SK-N-SH (cell line): ENCODE measurements at regions not wholly inside any gene's neighbourhood (a gene's known extent, or its start where the extent isn't known, plus 50 kb on each side); places are given as distances from the start of the nearest gene placed in this dataset.

ENCODE experiments used
- CTCF ChIA-PET: fragments of 300-600, 350-600 bp; formaldehyde crosslinking; extraction: SDS; loops from one replicate; lab custom pipeline; 2021; lab: Yijun Ruan, JAX
- POLR2A ChIA-PET: fragments of 350-600 bp; sonication (Branson Sonifier 250); formaldehyde crosslinking; extraction: SDS; loops from one replicate; lab custom pipeline; 2020; ENCODE audit warnings: antibody characterized with exemption, inconsistent platforms; lab: Yijun Ruan, JAX
- DNase-seq: peaks from one replicate; pipeline ENCODE4 v3.0.0; 2012
- H2AFZ ChIP-seq: fragments of 200-600 bp; sonication (generic); 2 replicates; pipeline ENCODE4 v1.8.1; 2016; ENCODE audit warnings: antibody characterized with exemption, mild to moderate bottlenecking, low read depth
- H3F3A ChIP-seq: fragments of 200-600 bp; sonication (generic); replicated peaks from 2 replicates; pipeline ENCODE3; 2016; ENCODE audit warnings: antibody characterized with exemption, mild to moderate bottlenecking; ENCODE audit not compliant: insufficient read depth
- H3K27ac ChIP-seq, 2 experiments: fragments of 200-500 bp in 1 of 2; fragments of 200-600 bp in 1 of 2; sonication (Bioruptor generic) in 1 of 2; sonication (generic), shearing (Covaris generic) in 1 of 2; 2 replicates each; pipeline versions ENCODE4 v1.5.1 to v1.6.1; 2014 to 2016; ENCODE audit warnings: low read depth in 2 of 2, inconsistent platforms in 1 of 2, low read length in 1 of 2, mild to moderate bottlenecking in 1 of 2, mixed read lengths in 1 of 2
- H3K27me3 ChIP-seq: fragments of 200-600 bp; sonication (generic), shearing (Covaris generic); 2 replicates; pipeline ENCODE4 v1.6.1; 2016; ENCODE audit warnings: mixed run types; ENCODE audit not compliant: insufficient read depth
- H3K36me3 ChIP-seq, 2 experiments: fragments of 200-500 bp in 1 of 2; fragments of 200-600 bp in 1 of 2; sonication (Bioruptor generic) in 1 of 2; sonication (generic) in 1 of 2; replicated peaks in 1 of 2; 2 replicates each; pipeline versions ENCODE3 to v1.5.1; 2014 to 2016; ENCODE audit warnings: low read length in 1 of 2, mild to moderate bottlenecking in 1 of 2; ENCODE audit not compliant: insufficient read depth in 2 of 2, control insufficient read depth in 1 of 2
- H3K4me1 ChIP-seq, 2 experiments: fragments of 200-500 bp in 1 of 2; fragments of 200-600 bp in 1 of 2; sonication (Bioruptor generic) in 1 of 2; sonication (generic), shearing (Covaris generic) in 1 of 2; 2 replicates each; pipeline versions ENCODE4 v1.5.1 to v1.6.1; 2014 to 2016; ENCODE audit warnings: low read depth in 1 of 2, low read length in 1 of 2, mixed run types in 1 of 2; ENCODE audit not compliant: insufficient read depth in 2 of 2, control insufficient read depth in 1 of 2
- H3K4me2 ChIP-seq: fragments of 200-600 bp; sonication (generic), shearing (Covaris generic); 2 replicates; pipeline ENCODE4 v1.6.1; 2017; ENCODE audit warnings: mixed run types
- H3K4me3 ChIP-seq, 2 experiments: fragments of 200-500 bp in 1 of 2; fragments of 200-600 bp in 1 of 2; sonication (Bioruptor generic) in 1 of 2; sonication (generic), shearing (Covaris generic) in 1 of 2; 2 replicates each; pipeline versions ENCODE4 v1.5.1 to v1.8.1; 2014 to 2016; ENCODE audit warnings: low read depth in 2 of 2, inconsistent platforms in 1 of 2, low read length in 1 of 2, mild to moderate bottlenecking in 1 of 2, mixed read lengths in 1 of 2, moderate library complexity in 1 of 2
- H3K79me2 ChIP-seq: fragments of 200-600 bp; sonication (generic); 2 replicates; pipeline ENCODE4 v1.8.1; 2017; ENCODE audit warnings: mild to moderate bottlenecking; ENCODE audit not compliant: insufficient read depth
- H3K9ac ChIP-seq: fragments of 200-600 bp; sonication (generic); 2 replicates; pipeline ENCODE4 v1.6.1; 2017; ENCODE audit warnings: mixed run types
- H3K9me2 ChIP-seq: fragments of 200-600 bp; sonication (generic); 2 replicates; pipeline ENCODE4 v1.6.1; 2017; ENCODE audit warnings: mixed run types
- H3K9me3 ChIP-seq: fragments of 200-600 bp; sonication (generic); 2 replicates; pipeline ENCODE4 v1.6.1; 2017; ENCODE audit warnings: mixed run types, mild to moderate bottlenecking, moderate library complexity
- H4K20me1 ChIP-seq: fragments of 200-600 bp; sonication (generic); 2 replicates; pipeline ENCODE4 v1.6.1; 2017; ENCODE audit warnings: mild to moderate bottlenecking, mixed run types; ENCODE audit not compliant: insufficient read depth
- CHD2 ChIP-seq: fragments of 150-350 bp; IDR thresholded peaks from 2 replicates; pipeline ENCODE4 v1.6.1; 2018; ENCODE audit warnings: low read length; ENCODE audit not compliant: partially characterized antibody
- EP300 ChIP-seq, 2 experiments: IDR thresholded peaks; 2 replicates each; pipeline versions ENCODE4 v1.4.0 to v1.6.1; 2012; ENCODE audit warnings: borderline replicate concordance in 1 of 2, low read depth in 1 of 2, low read length in 1 of 2
- EZH2phosphoT487 ChIP-seq: fragments of 200-600 bp; sonication (generic); IDR thresholded peaks from 2 replicates; pipeline ENCODE4 v1.6.1; 2017; ENCODE audit warnings: low read depth, mixed run types, mild to moderate bottlenecking, antibody characterized with exemption, moderate library complexity, borderline replicate concordance
- FOXM1 ChIP-seq: IDR thresholded peaks from 2 replicates; pipeline ENCODE4 v1.4.0; 2012; ENCODE audit warnings: low read depth, mild to moderate bottlenecking
- GABPA ChIP-seq: IDR thresholded peaks from 2 replicates; pipeline ENCODE4 v1.4.0; 2012; ENCODE audit warnings: low read depth, mild to moderate bottlenecking
- JUND ChIP-seq: IDR thresholded peaks from 2 replicates; pipeline ENCODE4 v1.4.0; 2012
- MAX ChIP-seq: IDR thresholded peaks from 2 replicates; pipeline ENCODE4 v1.4.0; 2012; ENCODE audit warnings: low read depth
- NRF1 ChIP-seq: IDR thresholded peaks from 2 replicates; pipeline ENCODE4 v1.6.1; 2012; ENCODE audit warnings: low read depth, mild to moderate bottlenecking, low read length
- RAD21 ChIP-seq: IDR thresholded peaks from 2 replicates; pipeline ENCODE4 v1.6.1; 2012; ENCODE audit warnings: mild to moderate bottlenecking, low read length
- RCOR1 ChIP-seq: fragments of 150-350 bp; IDR thresholded peaks from 2 replicates; pipeline ENCODE4 v1.6.1; 2017; ENCODE audit warnings: antibody characterized with exemption, low read length
- RFX5 ChIP-seq: IDR thresholded peaks from 2 replicates; pipeline ENCODE4 v1.6.1; 2012; ENCODE audit warnings: mild to moderate bottlenecking, improper control_type of control experiment, low read length
- SIN3A ChIP-seq: IDR thresholded peaks from 2 replicates; pipeline ENCODE4 v1.6.1; 2012; ENCODE audit warnings: low read depth, mild to moderate bottlenecking, low read length, moderate library complexity, borderline replicate concordance
- SMC3 ChIP-seq: IDR thresholded peaks from 2 replicates; pipeline ENCODE4 v1.6.1; 2012; ENCODE audit warnings: low read depth, low read length, improper control_type of control experiment
- TAF1 ChIP-seq: IDR thresholded peaks from 2 replicates; pipeline ENCODE4 v1.6.1; 2012; ENCODE audit warnings: low read depth, mild to moderate bottlenecking, low read length, moderate library complexity, borderline replicate concordance
- USF1 ChIP-seq: IDR thresholded peaks from 2 replicates; pipeline ENCODE4 v1.4.0; 2012; ENCODE audit warnings: low read depth, borderline replicate concordance
- USF2 ChIP-seq: fragments of 150-350 bp; IDR thresholded peaks from 2 replicates; pipeline ENCODE4 v1.6.1; 2017; ENCODE audit warnings: antibody characterized with exemption, low read length, low read depth, borderline replicate concordance
- YY1 ChIP-seq: IDR thresholded peaks from 2 replicates; pipeline ENCODE4 v1.4.0; 2012; ENCODE audit warnings: low read depth, mild to moderate bottlenecking
- WGBS: methylation state at CpG from one replicate; pipeline ENCODE4 v1.1.6; 2017; ENCODE audit warnings: low lambda C conversion rate; 5-methylcytosine and 5-hydroxymethylcytosine counted together

- no peaks in the 10 kb centered on the region for H3F3A ChIP-seq
- DNase-seq: no peak
- H3K79me2 ChIP-seq: no peaks in the 10 kb centered on the region
- no peak overlapping the region for H3K27ac ChIP-seq
- H3K36me3 ChIP-seq: no peaks in the 10 kb centered on the region
- H3K4me2 ChIP-seq: no peak overlapping the region
- POLR2A ChIA-PET: no interaction called here
- H3K9me3 ChIP-seq: no peaks in the 10 kb centered on the region
- CTCF ChIA-PET: interaction anchor here (0.7 kb wide), 1 partner anchor 46 kb away, joined by 3 read pairs; no protein-coding TSS in a partner anchor
- WGBS: 52% methylated on average over 13 of the region's 13 CpGs
- H4K20me1 ChIP-seq: no peaks in the 10 kb centered on the region
- peaks cover 0 to 11% of the 10 kb centered on the region in 2 experiments; a peak in 2 of 4 replicates for H3K4me1 ChIP-seq
- H3K4me3 ChIP-seq: no peak overlapping the region
- no peak overlapping the region for H2AFZ ChIP-seq
- H3K9ac ChIP-seq: no peak overlapping the region
- no peaks in the 10 kb centered on the region for H3K9me2 ChIP-seq
- TF ChIP-seq EP300 (IDR thresholded peaks at IDR 0.05; ENCODE audit: borderline replicate concordance in 1 of 2, low read depth in 1 of 2, low read length in 1 of 2): no peak
- no peaks in the 10 kb centered on the region for H3K27me3 ChIP-seq
Observed at GRCh38 chr7:67550801-67551436, 554.3 kb downstream of the TYW1 start.

- POLR2A ChIA-PET: no interaction called here
- CTCF ChIA-PET: interaction anchor here (1.0 kb wide), 1 partner anchor 174 kb away, joined by 3 read pairs; no protein-coding TSS in a partner anchor
- no peak for TF ChIP-seq SMC3
- no peak for TF ChIP-seq MAX
- TF ChIP-seq RAD21: no peak
- TF ChIP-seq CHD2: no peak
- no peak for TF ChIP-seq YY1
- no peak for TF ChIP-seq RCOR1
- no peak for TF ChIP-seq NRF1
- TF ChIP-seq EZH2phosphoT487: no peak
- TF ChIP-seq SIN3A: no peak
- no peak for TF ChIP-seq TAF1
- TF ChIP-seq FOXM1: no peak
- no peak for TF ChIP-seq USF1
- no peak for TF ChIP-seq GABPA
- no peak for TF ChIP-seq RFX5
- no peak for TF ChIP-seq USF2
- no peak for TF ChIP-seq EP300 (IDR thresholded peaks at IDR 0.05; ENCODE audit: borderline replicate concordance in 1 of 2, low read depth in 1 of 2, low read length in 1 of 2)
- no peak for TF ChIP-seq JUND
- no peak for DNase-seq
- Histone ChIP-seq H3K4me1 (peaks cover 0 to 7% of the 10 kb centered on the region in 2 experiments; a peak in 2 of 4 replicates), H3K9me2 (no peaks in the 10 kb centered on the region), H4K20me1 (no peaks in the 10 kb centered on the region), H3K9me3 (no peaks in the 10 kb centered on the region), H3K27ac (no peak overlapping the region), H2AFZ (no peak overlapping the region), H3F3A (no peaks in the 10 kb centered on the region), H3K27me3 (no peaks in the 10 kb centered on the region), H3K4me2 (no peak overlapping the region), H3K79me2 (no peaks in the 10 kb centered on the region), H3K9ac (no peak overlapping the region), H3K36me3 (no peaks in the 10 kb centered on the region), H3K4me3 (no peak overlapping the region)
- WGBS: 28% methylated on average over 5 of the region's 5 CpGs
Observed at GRCh38 chr7:67552738-67553137, 556.1 kb downstream of the TYW1 start.
